HG03135 (cell line): ENCODE measurements at regions not wholly inside any gene's neighbourhood (a gene's known extent, or its start where the extent isn't known, plus 50 kb on each side); places are given as distances from the start of the nearest gene placed in this dataset.
"Not testable (repeated sequence)": the region's sequence is repeated elsewhere in the genome, so short reads cannot be mapped to it uniquely, and the experiment has no call there.

ENCODE experiments used
- ATAC-seq: cut with Tn5 transposase; IDR thresholded peaks from one replicate; pipeline ENCODE4 v1.9.1; 2021; ENCODE audit warnings: mild to moderate bottlenecking, moderate library complexity; ENCODE audit not compliant: unreplicated experiment

GRCh38 chr7:73244782-73245311, 63.8 kb downstream of the NSUN5 start:
- ATAC-seq: not testable (repeated sequence)

DNA sequence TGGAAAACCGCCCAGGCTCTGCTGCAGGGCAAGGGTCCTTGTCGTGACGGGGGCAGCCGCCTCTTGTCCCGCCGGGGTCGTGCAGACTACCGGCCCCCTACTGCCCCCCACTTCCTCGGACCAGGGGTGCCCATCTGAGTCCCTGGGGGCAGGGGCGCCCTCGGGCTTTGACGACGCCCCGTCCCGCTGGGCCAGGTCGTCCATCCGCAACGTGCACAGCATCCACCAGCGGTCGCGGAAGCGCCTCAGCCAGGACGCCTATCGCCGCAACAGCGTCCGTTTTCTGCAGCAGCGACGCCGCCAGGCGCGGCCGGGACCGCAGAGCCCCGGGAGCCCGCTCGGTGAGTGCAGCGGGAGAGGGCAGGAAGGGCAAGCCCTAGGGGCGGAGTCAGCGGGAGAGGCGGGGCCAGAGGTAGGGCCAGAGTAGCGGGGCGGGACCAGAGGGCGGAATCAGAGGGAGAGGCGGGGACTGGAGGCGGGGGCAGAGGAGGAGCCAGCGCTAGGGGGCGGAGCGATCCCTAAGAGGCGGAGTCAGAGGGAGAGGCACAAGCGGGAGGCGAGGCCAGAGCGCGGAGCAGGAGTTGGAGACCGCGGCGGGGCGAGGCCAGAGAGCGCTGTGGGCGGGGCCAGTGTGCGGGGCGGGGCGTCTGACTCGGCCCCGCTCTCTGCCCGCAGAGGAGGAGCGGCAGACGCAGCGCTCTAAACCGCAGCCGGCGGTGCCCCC, 73.5 kb downstream of the NSUN5 start:
- peak; percentile 94 for ATAC-seq

- ATAC-seq: not testable (repeated sequence)
Observed at GRCh38 chr7:73225745-73226144, 82.9 kb downstream of the NSUN5 start.

DNA sequence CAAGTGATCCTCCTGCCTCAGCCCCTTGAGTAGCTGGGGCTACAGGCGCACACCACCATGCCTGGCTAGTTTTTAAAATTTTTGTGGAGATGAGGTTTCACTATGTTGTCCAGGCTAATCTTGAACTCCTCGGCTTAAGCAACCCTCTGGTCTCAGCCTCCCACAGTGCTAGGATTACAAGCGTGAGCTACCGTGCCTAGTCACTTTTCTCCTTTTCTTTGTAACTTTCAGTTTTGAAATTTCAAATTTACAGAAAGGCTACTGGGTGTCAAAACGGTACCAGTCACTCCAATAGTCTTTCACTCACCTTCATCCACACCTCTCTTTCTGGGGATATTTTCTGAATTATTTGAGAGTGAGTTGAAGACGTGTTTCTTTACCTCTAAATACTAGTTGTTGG, 86.9 kb downstream of the NSUN5 start:
- peak; percentile 39 for ATAC-seq

DNA sequence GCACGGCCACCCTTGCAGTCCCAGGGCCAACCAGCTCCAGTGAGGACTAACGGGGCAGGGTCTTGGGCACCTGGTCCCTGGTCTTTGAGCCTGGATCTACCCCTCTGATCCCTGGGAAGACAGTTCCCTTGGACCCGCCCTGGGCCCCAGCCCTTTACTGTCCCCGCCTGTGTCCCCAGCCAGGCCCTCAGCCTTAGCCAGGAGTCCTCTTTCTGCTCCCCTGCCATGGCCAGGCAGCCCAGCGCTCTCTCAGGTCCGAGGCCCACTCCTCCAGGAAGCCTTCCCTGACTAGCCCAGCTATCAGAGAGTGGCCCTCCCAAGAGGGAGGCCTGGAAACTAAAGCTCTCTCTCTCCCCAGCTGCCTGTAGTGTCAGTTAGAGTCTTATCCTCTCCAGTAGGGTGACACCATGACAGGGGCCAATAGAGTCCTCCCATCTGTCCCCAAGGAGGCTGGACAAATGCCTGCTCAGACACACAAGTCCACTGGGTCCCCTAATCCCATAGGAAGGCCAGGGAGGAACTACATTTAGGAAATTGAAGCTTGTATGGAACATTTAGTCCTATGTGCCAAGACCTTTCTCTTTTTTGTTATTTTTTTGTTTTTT, 87.8 kb downstream of the NSUN5 start:
- ATAC-seq: peak; percentile 45

DNA sequence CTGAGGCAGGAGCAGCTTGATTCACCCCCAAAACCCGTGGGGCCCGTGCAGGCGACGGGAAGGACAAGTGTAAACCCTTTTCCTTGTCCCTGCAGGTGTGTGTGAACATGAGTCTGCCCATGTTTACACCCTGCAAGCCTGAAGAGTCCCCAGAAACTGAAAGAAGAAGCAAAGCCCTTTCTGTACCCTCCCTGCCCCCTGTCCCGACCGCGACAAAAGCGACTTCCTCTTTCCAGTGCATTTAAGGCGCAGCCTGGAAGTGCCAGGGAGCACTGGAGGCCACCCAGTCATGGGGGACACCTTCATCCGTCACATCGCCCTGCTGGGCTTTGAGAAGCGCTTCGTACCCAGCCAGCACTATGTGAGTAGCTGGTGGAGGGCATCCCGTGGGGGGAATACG, 88.3 kb downstream of the NSUN5 start:
- peak; percentile 86 for ATAC-seq

DNA sequence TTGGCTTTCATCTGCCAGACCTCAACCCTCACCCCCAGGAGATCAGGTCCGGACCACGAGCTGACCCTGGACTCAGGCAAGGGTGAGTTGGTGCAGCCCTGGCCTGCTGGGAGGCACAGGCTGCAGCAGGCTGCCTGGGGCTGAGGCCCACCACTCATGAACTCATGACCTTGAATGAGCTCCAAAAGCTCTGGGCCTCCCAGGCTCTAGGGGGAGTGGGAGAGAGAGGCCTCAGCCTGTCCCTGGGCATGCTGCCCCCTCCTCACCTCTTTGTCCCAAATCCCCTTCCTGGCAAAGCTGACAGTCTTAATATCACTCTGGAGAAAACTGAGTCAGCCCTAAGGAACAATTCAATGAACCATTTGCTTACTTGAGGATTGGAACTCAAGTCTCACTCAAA, 89.8 kb downstream of the NSUN5 start:
- not testable (repeated sequence) for ATAC-seq

- ATAC-seq: not testable (repeated sequence)
Observed at GRCh38 chr7:73216046-73216675, 92.5 kb downstream of the NSUN5 start.

- ATAC-seq: not testable (repeated sequence)
Observed at GRCh38 chr7:73215232-73215631, 93.4 kb downstream of the NSUN5 start.

GRCh38 chr7:73214471-73214870, 94.2 kb downstream of the NSUN5 start:
- ATAC-seq: not testable (repeated sequence)

DNA sequence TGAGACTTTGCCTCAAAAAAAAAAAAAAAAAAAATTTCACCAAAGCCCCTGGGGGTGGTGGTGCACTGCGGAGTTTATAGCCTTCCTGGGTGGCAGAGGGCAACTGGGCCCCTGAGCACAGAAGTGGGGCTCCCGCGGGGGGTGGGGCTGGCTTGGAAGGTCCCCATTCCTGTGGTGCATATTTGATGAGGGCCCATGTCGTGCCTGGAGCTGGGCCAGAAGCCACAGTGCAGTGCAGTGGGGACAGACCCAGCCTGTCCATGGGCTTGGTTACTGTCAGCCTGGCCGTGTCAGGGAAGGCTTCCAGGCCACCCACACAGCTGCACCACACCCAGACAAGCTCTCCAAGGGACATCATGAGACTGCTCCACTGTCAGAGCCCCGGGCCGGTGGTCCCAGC, 95.5 kb downstream of the NSUN5 start:
- ATAC-seq: not testable (repeated sequence)

DNA sequence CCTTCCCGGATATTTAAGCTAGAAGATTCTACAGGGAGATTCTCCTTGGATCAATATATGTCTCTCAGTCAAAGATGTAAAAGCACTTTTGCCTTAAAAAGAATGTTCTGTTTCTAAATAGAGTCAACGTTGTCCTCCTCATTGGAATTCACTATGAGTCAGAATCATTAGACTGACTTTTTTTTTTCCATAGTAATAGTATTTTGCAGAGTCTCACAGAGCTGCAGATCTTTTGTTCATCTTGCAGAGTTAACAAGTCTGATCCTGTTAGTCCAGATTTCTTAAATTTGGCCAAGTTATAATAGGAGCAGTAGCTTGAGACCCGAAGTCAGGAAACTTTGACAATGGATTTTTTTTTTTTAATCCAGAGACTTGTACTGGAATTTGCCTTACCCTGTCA, 103.0 kb downstream of the NSUN5 start:
- not testable (repeated sequence) for ATAC-seq

DNA sequence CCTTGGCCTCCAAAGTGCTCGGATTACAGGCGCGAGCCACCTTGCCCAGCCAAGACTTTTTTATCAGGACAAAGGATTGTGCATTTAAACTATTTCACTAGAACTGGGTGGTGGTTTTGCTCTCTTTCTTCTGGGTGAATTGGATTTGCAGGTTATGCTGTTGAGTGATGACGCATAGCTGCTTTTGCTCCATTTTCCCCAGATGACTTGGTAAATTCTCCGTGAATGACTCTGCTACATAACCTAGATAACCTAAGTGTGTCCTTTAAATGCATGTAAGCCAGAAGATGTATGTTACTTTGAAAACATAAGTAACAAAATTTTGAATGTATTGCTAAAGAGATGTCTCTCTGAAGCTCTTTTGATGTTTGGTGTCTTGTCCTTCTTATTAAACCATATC, 103.7 kb downstream of the NSUN5 start:
- ATAC-seq: not testable (repeated sequence)

DNA sequence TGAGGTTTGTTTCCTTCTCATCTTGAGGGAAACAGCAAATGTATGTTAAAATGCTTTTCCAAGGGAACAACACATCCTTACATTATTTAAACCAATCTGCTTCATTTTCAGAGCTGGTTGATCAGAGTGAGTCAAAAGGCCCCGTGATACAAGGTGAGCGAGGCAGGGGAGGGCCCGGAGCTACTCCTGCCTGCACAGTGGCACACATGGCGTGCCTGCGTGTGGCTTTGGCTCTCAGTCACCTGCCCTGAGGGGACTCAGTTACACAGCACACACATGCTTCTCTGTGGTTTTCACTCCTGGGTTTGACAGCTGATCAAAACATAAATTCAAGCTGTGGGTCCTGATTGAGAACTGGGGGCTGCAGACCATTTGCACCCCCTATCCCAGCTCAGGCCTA, 105.3 kb downstream of the NSUN5 start:
- not testable (repeated sequence) for ATAC-seq

DNA sequence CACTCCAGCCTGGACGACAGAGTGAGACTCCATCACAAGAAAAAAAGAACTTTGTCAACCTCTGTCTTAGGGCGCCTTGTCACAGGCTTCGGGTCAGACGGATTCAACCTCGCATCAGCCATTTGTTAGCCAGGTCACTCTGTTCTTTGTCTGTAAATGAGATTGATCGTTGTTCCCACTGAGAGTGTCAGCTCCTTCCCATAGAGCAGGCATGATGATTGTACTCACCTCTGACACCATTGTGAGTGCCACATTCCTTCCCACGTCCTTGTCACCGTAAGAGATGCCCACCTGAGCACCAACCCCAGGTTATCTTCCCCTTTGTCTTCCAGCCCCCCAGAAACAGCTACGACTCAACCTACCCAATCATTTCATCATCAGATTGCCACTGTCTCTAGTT, 107.4 kb downstream of the NSUN5 start:
- ATAC-seq: not testable (repeated sequence)

DNA sequence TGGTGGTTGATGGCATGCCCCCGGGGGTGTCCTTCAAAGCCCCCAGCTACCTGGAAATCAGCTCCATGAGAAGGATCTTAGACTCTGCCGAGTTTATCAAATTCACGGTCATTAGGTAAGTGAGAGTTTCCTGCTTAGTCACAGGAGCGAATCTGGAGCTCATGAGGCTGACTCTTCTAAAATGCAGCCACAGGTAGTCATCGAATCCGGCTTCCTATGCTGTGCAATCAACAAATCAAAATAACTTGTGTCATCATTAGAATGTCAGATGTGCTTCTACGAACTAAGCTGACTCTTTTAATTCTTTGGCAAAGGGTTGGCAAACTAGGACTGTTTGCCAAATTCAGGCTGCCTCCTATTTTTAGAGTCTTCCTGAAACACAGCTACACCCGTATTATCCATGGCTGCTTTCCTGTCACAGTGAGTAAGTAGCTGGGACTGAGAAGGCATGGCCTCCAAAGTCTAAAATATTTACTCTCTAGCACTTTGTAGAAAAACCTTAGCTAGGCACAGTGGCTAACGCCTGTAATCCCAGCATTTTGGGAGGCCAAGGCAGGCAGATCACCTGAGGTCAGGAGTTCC, 108.0 kb downstream of the NSUN5 start:
- not testable (repeated sequence) for ATAC-seq

- ATAC-seq: not testable (repeated sequence)
Observed at GRCh38 chr7:73193991-73194390, 108.2 kb upstream of the SPDYE9 start.

- not testable (repeated sequence) for ATAC-seq
Observed at GRCh38 chr7:73190483-73191155, 104.8 kb upstream of the SPDYE9 start.

GRCh38 chr7:73188287-73188686, 102.4 kb upstream of the SPDYE9 start:
- ATAC-seq: not testable (repeated sequence)

DNA sequence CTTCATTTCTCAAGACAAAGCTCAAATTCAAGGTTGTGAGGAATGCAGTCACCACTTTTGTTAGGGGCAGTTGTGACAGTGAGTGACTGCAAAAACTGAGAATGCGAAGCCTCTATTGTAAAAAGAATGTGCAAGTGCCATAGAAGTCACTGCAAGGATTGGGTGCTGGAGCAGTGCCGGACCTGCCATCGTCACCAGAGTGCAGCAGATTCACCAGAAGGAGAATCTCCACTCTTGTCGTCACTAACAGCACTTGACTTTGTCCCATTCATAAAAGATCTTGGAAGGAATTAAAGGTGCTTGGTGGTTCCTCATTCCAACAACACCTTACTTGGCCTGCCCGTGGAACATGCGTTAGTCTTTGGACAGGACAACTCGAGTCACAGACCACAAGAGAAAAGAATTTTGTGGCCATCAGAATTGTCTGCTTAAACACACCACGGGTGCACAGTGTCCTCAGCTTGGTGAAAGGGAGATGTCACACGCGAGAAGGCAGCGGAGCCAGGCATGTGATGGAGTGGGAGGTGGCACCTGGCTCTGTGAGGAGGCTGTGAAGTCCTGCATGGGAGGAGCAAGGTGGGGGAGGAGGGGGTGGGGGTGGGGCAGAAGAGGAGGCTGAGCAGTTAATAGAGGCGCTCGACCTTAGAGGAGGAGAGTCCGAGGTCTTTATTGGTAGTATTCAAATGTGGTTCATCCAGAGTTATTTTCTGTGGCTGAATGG, 100.9 kb upstream of the SPDYE9 start:
- ATAC-seq: not testable (repeated sequence)
